ENCODE measurements at regions not wholly inside any gene's neighbourhood (a gene's known extent, or its start where the extent isn't known, plus 50 kb on each side); places are given as distances from the start of the nearest gene placed in this dataset.
A peak's percentile ranks its signal among the peaks of the same experiment; 100 is the strongest.
"Not testable (repeated sequence)": the region's sequence is repeated elsewhere in the genome, so short reads cannot be mapped to it uniquely, and the experiment has no call there.

GRCh38 chr18:73458186-73458964 lies 590.6 kb upstream of the NETO1 start:
- no peak for DNase-seq (ENCODE audit: low read depth)

GRCh38 chr18:73456643-73457042 lies 588.9 kb upstream of the NETO1 start:
- DNase-seq (ENCODE audit: low read depth) = no peak

- no peak for DNase-seq (ENCODE audit: low read depth)
Observed at GRCh38 chr18:73452866-73453265, 585.1 kb upstream of the NETO1 start.

GRCh38 chr18:73446502-73446901 lies 578.7 kb upstream of the NETO1 start:
- peak; percentile 5 for DNase-seq (ENCODE audit: low read depth)

GRCh38 chr18:73431620-73432019 lies 563.8 kb upstream of the NETO1 start:
- DNase-seq (ENCODE audit: low read depth) = no peak

GRCh38 chr18:73421010-73421409 lies 553.2 kb upstream of the NETO1 start:
- DNase-seq (ENCODE audit: low read depth) = no peak

- DNase-seq (ENCODE audit: low read depth) = peak; percentile 23
Observed at GRCh38 chr18:73419531-73419930, 551.7 kb upstream of the NETO1 start.

- no peak for DNase-seq (ENCODE audit: low read depth)
Observed at GRCh38 chr18:73414598-73414997, 546.8 kb upstream of the NETO1 start.

- DNase-seq (ENCODE audit: low read depth) = no peak
Observed at GRCh38 chr18:73414069-73414468, 546.3 kb upstream of the NETO1 start.

- peak; percentile 44 for DNase-seq (ENCODE audit: low read depth)
Observed at GRCh38 chr18:73409242-73409641, 541.5 kb upstream of the NETO1 start.

- peak; percentile 74 for DNase-seq (ENCODE audit: low read depth)
Observed at GRCh38 chr18:73408469-73408868, 540.7 kb upstream of the NETO1 start.

- DNase-seq (ENCODE audit: low read depth) = peak; percentile 28
Observed at GRCh38 chr18:73407506-73407905, 539.7 kb upstream of the NETO1 start.

GRCh38 chr18:73384246-73384645 lies 516.5 kb upstream of the NETO1 start:
- no peak for DNase-seq (ENCODE audit: low read depth)

- peak; percentile 9 for DNase-seq (ENCODE audit: low read depth)
Observed at GRCh38 chr18:73381699-73382036, 513.9 kb upstream of the NETO1 start.

GRCh38 chr18:73381016-73381698 lies 513.4 kb upstream of the NETO1 start:
- peak; percentile 23 for DNase-seq (ENCODE audit: low read depth)

- no peak for DNase-seq (ENCODE audit: low read depth)
Observed at GRCh38 chr18:73366713-73367112, 498.9 kb upstream of the NETO1 start.

- DNase-seq (ENCODE audit: low read depth) = peak; percentile 77
Observed at GRCh38 chr18:73365018-73365417, 497.2 kb upstream of the NETO1 start.

GRCh38 chr18:73355121-73355520 lies 487.3 kb upstream of the NETO1 start:
- peak; percentile 16 for DNase-seq (ENCODE audit: low read depth)

- peak; percentile 1 for DNase-seq (ENCODE audit: low read depth)
Observed at GRCh38 chr18:73352546-73352945, 484.8 kb upstream of the NETO1 start.

- peak; percentile 54 for DNase-seq (ENCODE audit: low read depth)
Observed at GRCh38 chr18:73340135-73340977, 472.6 kb upstream of the NETO1 start.

- DNase-seq (ENCODE audit: low read depth) = no peak
Observed at GRCh38 chr18:73331212-73331772, 463.5 kb upstream of the NETO1 start.

GRCh38 chr18:73330106-73330505 lies 462.3 kb upstream of the NETO1 start:
- DNase-seq (ENCODE audit: low read depth) = not testable (repeated sequence)

All from M059J (cell line).